ENCODE measurements at regions not wholly inside any gene's neighbourhood (a gene's known extent, or its start where the extent isn't known, plus 50 kb on each side); places are given as distances from the start of the nearest gene placed in this dataset.

DNA sequence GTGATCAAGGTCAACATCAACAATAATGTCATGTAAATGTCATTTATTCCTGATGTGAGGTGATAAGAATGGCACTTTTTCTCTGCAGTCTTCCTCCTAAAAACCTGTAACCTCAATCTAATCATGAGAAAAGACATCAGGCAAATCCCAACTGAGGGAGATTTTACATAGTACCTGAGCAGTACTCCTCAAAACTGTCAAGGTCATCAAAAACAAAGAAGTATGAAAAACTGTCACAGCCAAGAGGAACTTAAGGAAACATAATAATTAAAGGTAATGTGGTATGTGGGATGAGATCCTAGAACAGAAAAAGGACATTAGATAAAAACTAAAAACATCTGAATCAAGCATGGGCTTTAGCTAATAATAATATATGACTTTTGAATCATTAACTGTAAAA is 140.9 kb upstream of the GRM7 start:
- no peak overlapping the region for H3K4ac ChIP-seq (ENCODE audit: low read length)
- no peak overlapping the region for H3K9ac ChIP-seq (ENCODE audit: low read depth, low read length, poor library complexity)
- no peak overlapping the region for H3K4me3 ChIP-seq (ENCODE audit: low read length in 2 of 2)
- H3K4me1 ChIP-seq (ENCODE audit: control insufficient read depth in 2 of 2, insufficient read depth in 1 of 2, low read depth in 1 of 2, low read length in 2 of 2) = no peaks in the 10 kb centered on the region
- H2AFZ ChIP-seq (ENCODE audit: low read length) = no peak overlapping the region
- H3K14ac ChIP-seq (ENCODE audit: low read length) = no peak overlapping the region
- no peaks in the 10 kb centered on the region for H3K79me1 ChIP-seq (ENCODE audit: low read depth, low read length)
- no peak overlapping the region for H2BK120ac ChIP-seq (ENCODE audit: low read depth, low read length)
- H4K91ac ChIP-seq (ENCODE audit: low read depth, low read length, poor library complexity) = no peak overlapping the region
- no peak overlapping the region for H4K8ac ChIP-seq (ENCODE audit: low read depth, low read length)
- no peak overlapping the region for H3K4me2 ChIP-seq (ENCODE audit: insufficient read depth, low read length, poor library complexity, severe bottlenecking)
- H2BK15ac ChIP-seq (ENCODE audit: low read length) = no peak overlapping the region
- H3K9me3 ChIP-seq (replicated peaks in 1 of 2; ENCODE audit: control insufficient read depth in 2 of 2, insufficient read depth in 1 of 2, low read depth in 1 of 2, low read length in 2 of 2) = peaks cover 0 to 1% of the 10 kb centered on the region in 2 donors
- no peak for DNase-seq (ENCODE audit: low spot score)
- H3K23ac ChIP-seq (ENCODE audit: low read depth, low read length, poor library complexity) = no peak overlapping the region
- no peaks in the 10 kb centered on the region for H3K27me3 ChIP-seq (ENCODE audit: control insufficient read depth in 3 of 3, insufficient read depth in 3 of 3, low read depth in 1 of 3, low read length in 3 of 3)
- no peak overlapping the region for H2AK5ac ChIP-seq (ENCODE audit: low read depth, low read length)
- no peak overlapping the region for H3K18ac ChIP-seq (ENCODE audit: low read length)
- no peak overlapping the region for H2BK12ac ChIP-seq (ENCODE audit: low read length)
- no peak overlapping the region for H3K27ac ChIP-seq (replicated peaks; ENCODE audit: low read length)
- no peak overlapping the region for H2BK5ac ChIP-seq (ENCODE audit: low read length)
- H3K36me3 ChIP-seq (replicated peaks in 1 of 2; ENCODE audit: control insufficient read depth in 2 of 2, insufficient read depth in 2 of 2, low read length in 2 of 2) = no peaks in the 10 kb centered on the region

DNA sequence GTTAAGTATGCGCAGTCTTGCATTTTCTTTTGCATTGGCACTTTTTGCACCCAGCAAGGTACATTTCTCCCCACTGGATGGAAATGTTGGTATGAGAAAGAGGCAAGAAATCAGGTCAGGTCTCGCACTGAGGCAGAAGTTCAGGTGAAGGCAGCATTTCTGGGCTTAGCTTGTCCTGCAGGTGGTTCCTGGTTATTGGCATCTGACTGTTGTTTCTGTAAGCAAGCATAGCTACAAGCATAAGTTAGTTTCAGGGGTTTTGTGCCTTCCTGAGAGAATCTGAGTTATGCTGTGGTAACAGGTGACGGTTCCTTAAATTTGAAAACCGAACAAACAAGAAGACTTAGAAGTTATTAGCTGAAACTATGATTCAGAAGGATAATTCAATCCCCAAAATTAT is 139.4 kb upstream of the GRM7 start:
- Histone ChIP-seq H3K27me3 (ENCODE audit: control insufficient read depth in 3 of 3, insufficient read depth in 3 of 3, low read depth in 1 of 3, low read length in 3 of 3) (no peaks in the 10 kb centered on the region), H3K4me1 (ENCODE audit: control insufficient read depth in 2 of 2, insufficient read depth in 1 of 2, low read depth in 1 of 2, low read length in 2 of 2) (no peaks in the 10 kb centered on the region), H2BK5ac (ENCODE audit: low read length) (no peak overlapping the region), H2AK5ac (ENCODE audit: low read depth, low read length) (no peak overlapping the region), H3K4me3 (ENCODE audit: low read length in 2 of 2) (no peak overlapping the region), H3K9ac (ENCODE audit: low read depth, low read length, poor library complexity) (no peak overlapping the region), H4K8ac (ENCODE audit: low read depth, low read length) (no peak overlapping the region), H3K4ac (ENCODE audit: low read length) (no peak overlapping the region), H2BK12ac (ENCODE audit: low read length) (no peak overlapping the region), H2BK120ac (ENCODE audit: low read depth, low read length) (no peak overlapping the region), H3K79me1 (ENCODE audit: low read depth, low read length) (no peaks in the 10 kb centered on the region), H4K91ac (ENCODE audit: low read depth, low read length, poor library complexity) (no peak overlapping the region), H3K36me3 (replicated peaks in 1 of 2; ENCODE audit: control insufficient read depth in 2 of 2, insufficient read depth in 2 of 2, low read length in 2 of 2) (no peaks in the 10 kb centered on the region), H3K9me3 (replicated peaks in 1 of 2; ENCODE audit: control insufficient read depth in 2 of 2, insufficient read depth in 1 of 2, low read depth in 1 of 2, low read length in 2 of 2) (no peaks in the 10 kb centered on the region), H2BK15ac (ENCODE audit: low read length) (no peak overlapping the region), H3K4me2 (ENCODE audit: insufficient read depth, low read length, poor library complexity, severe bottlenecking) (no peak overlapping the region), H3K23ac (ENCODE audit: low read depth, low read length, poor library complexity) (no peak overlapping the region), H2AFZ (ENCODE audit: low read length) (no peak overlapping the region), H3K14ac (ENCODE audit: low read length) (no peak overlapping the region), H3K18ac (ENCODE audit: low read length) (no peak overlapping the region), H3K27ac (replicated peaks; ENCODE audit: low read length) (no peak overlapping the region)
- no peak for DNase-seq (ENCODE audit: low spot score)
- no CpG with 5 or more reads among the region's 4 CpGs for WGBS, 2 donors (ENCODE audit: extremely low coverage in 2 of 2, insufficient read length in 2 of 2, insufficient replicate concordance in 1 of 2)

- H3K36me3 ChIP-seq (replicated peaks in 1 of 2; ENCODE audit: control insufficient read depth in 2 of 2, insufficient read depth in 2 of 2, low read length in 2 of 2) = no peaks in the 10 kb centered on the region
- no peak overlapping the region for H3K9ac ChIP-seq (ENCODE audit: low read depth, low read length, poor library complexity)
- H2BK5ac ChIP-seq (ENCODE audit: low read length) = no peak overlapping the region
Observed at GRCh38 chr3:6723205-6723604, 137.7 kb upstream of the GRM7 start.

GRCh38 chr3:6726811-6727210 is 134.1 kb upstream of the GRM7 start:
- Histone ChIP-seq H4K8ac (ENCODE audit: low read depth, low read length) (no peak overlapping the region), H2BK15ac (ENCODE audit: low read length) (no peak overlapping the region), H2BK5ac (ENCODE audit: low read length) (no peak overlapping the region), H3K4ac (ENCODE audit: low read length) (no peak overlapping the region), H2BK12ac (ENCODE audit: low read length) (no peak overlapping the region), H3K9ac (ENCODE audit: low read depth, low read length, poor library complexity) (no peak overlapping the region), H3K18ac (ENCODE audit: low read length) (no peak overlapping the region), H4K91ac (ENCODE audit: low read depth, low read length, poor library complexity) (no peak overlapping the region), H3K27me3 (ENCODE audit: control insufficient read depth in 3 of 3, insufficient read depth in 3 of 3, low read depth in 1 of 3, low read length in 3 of 3) (no peaks in the 10 kb centered on the region), H3K27ac (replicated peaks; ENCODE audit: low read length) (no peak overlapping the region), H3K14ac (ENCODE audit: low read length) (no peak overlapping the region), H3K9me3 (replicated peaks in 1 of 2; ENCODE audit: control insufficient read depth in 2 of 2, insufficient read depth in 1 of 2, low read depth in 1 of 2, low read length in 2 of 2) (no peaks in the 10 kb centered on the region), H2AK5ac (ENCODE audit: low read depth, low read length) (no peak overlapping the region), H3K4me3 (ENCODE audit: low read length in 2 of 2) (no peak overlapping the region), H3K23ac (ENCODE audit: low read depth, low read length, poor library complexity) (no peak overlapping the region), H2AFZ (ENCODE audit: low read length) (no peak overlapping the region), H3K36me3 (replicated peaks in 1 of 2; ENCODE audit: control insufficient read depth in 2 of 2, insufficient read depth in 2 of 2, low read length in 2 of 2) (no peaks in the 10 kb centered on the region), H3K79me1 (ENCODE audit: low read depth, low read length) (no peaks in the 10 kb centered on the region), H3K4me2 (ENCODE audit: insufficient read depth, low read length, poor library complexity, severe bottlenecking) (no peak overlapping the region), H2BK120ac (ENCODE audit: low read depth, low read length) (no peak overlapping the region), H3K4me1 (ENCODE audit: control insufficient read depth in 2 of 2, insufficient read depth in 1 of 2, low read depth in 1 of 2, low read length in 2 of 2) (no peaks in the 10 kb centered on the region)
- DNase-seq (ENCODE audit: low spot score) = no peak

More at GRCh38 chr3:6723205-6723604, 137.7 kb upstream of the GRM7 start:
- no peak overlapping the region for H3K18ac ChIP-seq (ENCODE audit: low read length)
- H4K91ac ChIP-seq (ENCODE audit: low read depth, low read length, poor library complexity) = no peak overlapping the region
- H2AK5ac ChIP-seq (ENCODE audit: low read depth, low read length) = no peak overlapping the region
- no peak overlapping the region for H3K4me2 ChIP-seq (ENCODE audit: insufficient read depth, low read length, poor library complexity, severe bottlenecking)
- H2BK12ac ChIP-seq (ENCODE audit: low read length) = no peak overlapping the region
- no peak overlapping the region for H4K8ac ChIP-seq (ENCODE audit: low read depth, low read length)
- H3K14ac ChIP-seq (ENCODE audit: low read length) = no peak overlapping the region
- no peaks in the 10 kb centered on the region for H3K27me3 ChIP-seq (ENCODE audit: control insufficient read depth in 3 of 3, insufficient read depth in 3 of 3, low read depth in 1 of 3, low read length in 3 of 3)
- H2AFZ ChIP-seq (ENCODE audit: low read length) = no peak overlapping the region
- H3K79me1 ChIP-seq (ENCODE audit: low read depth, low read length) = no peaks in the 10 kb centered on the region
- no peaks in the 10 kb centered on the region for H3K4me1 ChIP-seq (ENCODE audit: control insufficient read depth in 2 of 2, insufficient read depth in 1 of 2, low read depth in 1 of 2, low read length in 2 of 2)
- H3K4ac ChIP-seq (ENCODE audit: low read length) = no peak overlapping the region
- H2BK120ac ChIP-seq (ENCODE audit: low read depth, low read length) = no peak overlapping the region
- no peak overlapping the region for H3K4me3 ChIP-seq (ENCODE audit: low read length in 2 of 2)
- no peak overlapping the region for H2BK15ac ChIP-seq (ENCODE audit: low read length)
- H3K23ac ChIP-seq (ENCODE audit: low read depth, low read length, poor library complexity) = no peak overlapping the region
- no peak overlapping the region for H3K27ac ChIP-seq (replicated peaks; ENCODE audit: low read length)
- H3K9me3 ChIP-seq (replicated peaks in 1 of 2; ENCODE audit: control insufficient read depth in 2 of 2, insufficient read depth in 1 of 2, low read depth in 1 of 2, low read length in 2 of 2) = no peaks in the 10 kb centered on the region
- no peak for DNase-seq (ENCODE audit: low spot score)
